ENCODE measurements at regions not wholly inside any gene's neighbourhood (a gene's known extent, or its start where the extent isn't known, plus 50 kb on each side); places are given as distances from the start of the nearest gene placed in this dataset.

DNA sequence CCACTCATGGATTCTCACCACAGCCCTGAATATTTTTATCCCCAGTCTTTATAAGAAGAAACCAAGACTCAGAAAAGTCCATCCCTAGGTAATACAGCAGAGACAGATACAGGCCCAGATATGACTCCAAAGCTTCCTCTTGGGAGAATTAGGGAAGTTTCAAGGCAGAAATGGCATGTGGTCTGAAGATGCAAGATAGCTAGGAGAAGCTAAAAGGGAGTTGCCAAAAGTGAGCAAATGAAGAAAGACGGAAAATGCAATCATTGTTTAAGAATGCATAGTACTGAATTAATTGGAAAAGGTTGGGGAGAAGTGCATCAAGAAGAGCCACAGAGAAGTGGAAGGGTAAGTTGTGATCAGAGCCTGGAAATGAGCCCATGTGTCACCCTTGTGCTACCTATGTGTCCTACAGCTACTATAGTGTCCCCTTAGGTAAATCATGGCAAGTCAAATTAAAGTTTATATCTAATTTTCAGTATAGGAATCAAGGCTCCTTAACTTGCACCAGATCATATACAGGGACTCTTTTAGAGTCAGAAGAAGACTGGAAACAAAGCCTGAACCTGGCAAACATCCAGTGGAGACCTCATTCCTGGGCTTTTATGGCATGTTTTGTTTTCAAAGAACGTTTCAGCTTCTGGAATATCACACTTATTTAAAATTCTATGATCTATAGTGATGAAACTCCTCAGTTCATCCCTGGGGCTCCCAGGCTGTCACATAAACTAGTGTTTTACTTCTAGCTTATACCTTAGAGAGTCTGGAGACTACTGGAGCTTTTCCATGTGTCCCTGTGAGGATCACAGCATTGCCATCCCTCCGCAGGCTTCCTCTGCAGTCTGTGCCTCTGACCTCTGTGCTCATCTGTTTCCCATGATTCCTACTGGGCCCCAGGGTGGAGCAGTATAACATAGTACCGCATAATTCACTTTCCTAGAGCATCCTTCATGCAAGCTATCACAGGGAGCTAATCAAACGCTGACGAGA lies 189.0 kb upstream of the CDKN3 start:
- DNase-seq (ENCODE audit: low read depth in 2 of 3, low spot score in 2 of 3) = no peak

GRCh38 chr14:54208751-54209150 lies 188.1 kb upstream of the CDKN3 start:
- DNase-seq (ENCODE audit: low read depth in 2 of 3, low spot score in 2 of 3) = no peak

GRCh38 chr14:54209511-54210250 lies 187.1 kb upstream of the CDKN3 start:
- DNase-seq (ENCODE audit: low read depth in 2 of 3, low spot score in 2 of 3) = no peak

- no peak for DNase-seq (ENCODE audit: low read depth in 2 of 3, low spot score in 2 of 3)
Measured at GRCh38 chr14:54211551-54212308, 185.1 kb upstream of the CDKN3 start.

GRCh38 chr14:54213536-54213935 lies 183.3 kb upstream of the CDKN3 start:
- DNase-seq (ENCODE audit: low read depth in 2 of 3, low spot score in 2 of 3) = no peak

- DNase-seq (ENCODE audit: low read depth in 2 of 3, low spot score in 2 of 3) = no peak
Measured at GRCh38 chr14:54216827-54217226, 180.0 kb upstream of the CDKN3 start.

DNA sequence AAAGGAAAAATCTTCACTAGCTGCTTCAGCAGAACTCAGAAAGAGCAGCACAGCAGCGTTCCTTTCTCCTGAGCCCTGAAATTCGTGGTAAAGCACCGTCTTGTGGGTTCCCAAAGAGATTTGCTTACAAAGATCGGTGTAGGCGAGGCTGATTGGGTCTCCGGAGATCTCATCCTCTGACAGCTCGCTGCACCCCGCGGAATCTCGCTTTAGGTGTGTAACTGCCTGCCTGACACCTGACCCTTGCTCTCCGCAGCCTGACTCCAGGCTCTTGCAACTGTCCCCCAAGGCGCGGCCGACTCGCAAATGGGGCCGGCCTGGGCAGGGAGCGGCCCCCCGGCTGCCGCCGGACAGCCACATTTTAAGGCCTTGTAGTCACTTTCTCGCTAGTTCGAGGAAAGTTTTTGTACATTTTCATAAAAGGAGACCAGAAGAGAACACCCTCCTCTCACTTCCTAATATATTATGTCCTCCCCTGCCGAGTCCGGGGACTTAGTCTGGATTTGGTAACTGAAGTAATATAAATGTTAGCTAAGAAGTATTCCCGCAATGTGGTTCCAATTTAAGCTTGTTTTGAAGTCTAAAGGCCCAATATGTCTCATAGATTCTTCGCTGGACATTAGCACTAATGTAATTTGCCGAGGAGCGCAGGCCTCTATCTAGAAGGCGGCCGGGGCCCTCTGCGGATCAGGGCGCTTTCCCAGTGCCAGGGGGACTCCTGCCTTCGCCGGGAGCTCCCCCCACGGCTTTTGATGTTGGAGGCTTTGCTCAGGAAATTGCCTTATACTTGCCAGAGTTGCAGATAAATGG lies 177.3 kb upstream of the CDKN3 start:
- DNase-seq (ENCODE audit: low read depth in 2 of 3, low spot score in 2 of 3) = no peak

DNA sequence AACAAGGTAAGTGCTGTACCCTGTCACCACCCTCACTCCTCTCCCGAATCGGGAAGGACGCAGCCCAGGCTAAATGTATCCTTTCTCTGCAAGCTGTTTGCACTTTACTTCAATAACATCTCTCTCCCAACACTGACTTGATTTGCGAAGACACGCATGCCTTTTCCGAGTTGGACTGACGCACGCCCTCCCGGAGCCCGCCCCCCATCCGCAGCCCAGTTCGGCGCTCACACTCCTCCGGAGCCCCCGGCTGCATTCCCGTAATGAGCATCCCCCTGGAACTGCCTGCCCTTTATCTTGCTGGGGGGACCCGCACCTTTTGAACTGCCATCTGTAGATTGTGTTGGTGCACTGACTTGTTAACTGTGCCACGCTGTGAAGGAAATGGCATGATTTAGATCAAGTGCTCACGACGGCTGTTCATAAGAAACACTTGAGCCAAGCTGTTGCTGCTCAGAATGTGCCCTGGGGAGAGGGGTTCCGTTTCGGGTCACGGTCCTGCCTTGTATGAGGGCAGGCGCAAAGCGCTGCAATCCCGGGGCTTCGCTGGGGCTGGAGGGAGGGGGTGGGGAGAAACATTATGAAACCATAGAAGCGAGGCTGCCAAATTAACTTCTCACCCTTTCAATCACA lies 176.6 kb upstream of the CDKN3 start:
- DNase-seq (ENCODE audit: low read depth in 2 of 3, low spot score in 2 of 3) = no peak

DNA sequence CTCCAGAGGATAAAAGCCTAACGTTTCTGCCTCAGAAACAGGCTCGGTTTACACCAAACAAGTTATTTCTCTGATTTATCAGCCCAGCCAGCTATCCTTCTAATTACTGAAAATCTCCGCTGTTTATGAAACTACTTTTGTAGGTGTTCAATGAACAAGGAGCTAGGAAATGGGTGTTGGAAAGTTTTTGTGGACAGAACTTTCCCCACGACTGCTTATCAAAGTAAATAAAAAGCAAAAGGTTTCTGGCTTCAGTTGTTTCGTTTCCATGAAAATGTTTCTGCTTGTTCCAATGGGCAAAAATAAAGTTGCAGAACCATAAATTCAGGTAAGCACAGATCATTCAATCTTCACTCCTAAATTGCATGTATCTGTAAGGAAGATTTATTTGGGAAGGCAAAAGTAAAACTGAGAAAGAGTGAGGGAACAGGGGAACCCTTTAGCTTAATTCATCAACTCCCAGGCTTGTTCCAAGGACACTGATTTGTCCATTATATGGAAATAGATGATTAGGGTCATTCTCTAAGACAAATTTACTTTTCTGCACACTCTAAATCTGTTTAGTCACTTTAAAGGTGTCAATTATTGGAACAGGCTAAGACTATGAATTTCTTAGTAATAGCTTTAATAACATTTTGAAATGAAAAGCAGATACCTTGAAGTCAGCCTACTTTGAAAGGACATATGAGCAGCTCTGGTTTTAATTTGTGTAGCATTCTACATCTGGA lies 175.9 kb upstream of the CDKN3 start:
- DNase-seq (ENCODE audit: low read depth in 2 of 3, low spot score in 2 of 3) = no peak

- no peak for DNase-seq (ENCODE audit: low read depth in 2 of 3, low spot score in 2 of 3)
Measured at GRCh38 chr14:54221432-54221803, 175.4 kb upstream of the CDKN3 start.

DNA sequence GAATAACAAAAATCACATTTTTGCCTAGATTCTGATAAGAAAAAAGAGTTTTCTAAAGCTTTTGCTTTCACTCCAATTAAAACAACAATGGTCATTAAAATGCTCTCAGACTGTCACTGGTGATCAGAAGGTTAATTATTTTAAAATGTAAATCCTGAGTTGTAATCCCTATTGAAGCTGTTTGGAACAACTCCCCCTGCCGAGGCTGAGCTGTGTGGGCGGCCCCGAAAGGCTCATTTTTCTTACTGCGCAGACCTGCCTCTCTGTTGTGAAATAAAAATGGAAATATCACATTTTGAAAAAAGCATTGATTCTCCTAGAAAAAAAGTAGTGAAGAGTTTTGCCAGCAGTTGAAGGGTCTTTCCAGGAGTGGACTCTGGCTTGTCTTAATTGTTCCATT lies 174.8 kb upstream of the CDKN3 start:
- DNase-seq (ENCODE audit: low read depth in 2 of 3, low spot score in 2 of 3) = no peak

- no peak for DNase-seq (ENCODE audit: low read depth in 2 of 3, low spot score in 2 of 3)
Measured at GRCh38 chr14:54223831-54224402, 172.9 kb upstream of the CDKN3 start.

DNA sequence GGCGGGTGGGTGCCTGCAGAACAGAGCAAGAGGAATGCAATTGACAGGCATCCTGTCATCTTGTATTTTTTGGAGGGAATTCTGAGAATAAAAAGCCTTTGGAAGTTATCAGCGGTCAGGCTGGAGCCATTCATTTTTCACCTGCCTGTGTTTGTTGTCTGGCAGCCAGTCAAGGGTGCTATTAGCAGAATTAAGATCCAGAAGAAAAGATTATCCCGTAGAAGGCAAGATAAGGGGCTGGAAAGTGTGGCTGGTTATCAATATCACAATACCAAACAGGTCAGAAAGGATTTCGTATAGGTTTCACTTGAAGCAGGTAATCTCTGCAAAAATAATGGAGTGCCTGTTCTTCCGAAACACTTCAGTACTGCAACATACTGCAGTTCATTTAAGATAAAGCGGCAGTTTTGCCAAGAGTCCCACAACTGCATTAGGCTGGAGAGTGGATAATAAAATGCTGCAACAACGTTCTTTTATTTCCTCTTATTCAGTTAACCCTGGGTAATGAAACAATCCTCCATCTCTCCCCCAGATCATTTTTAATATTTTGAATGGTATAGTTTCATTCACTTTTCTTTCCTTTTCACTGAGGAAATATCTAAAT lies 171.2 kb upstream of the CDKN3 start:
- DNase-seq (ENCODE audit: low read depth in 2 of 3, low spot score in 2 of 3) = no peak

GRCh38 chr14:54226103-54226502 lies 170.7 kb upstream of the CDKN3 start:
- DNase-seq (ENCODE audit: low read depth in 2 of 3, low spot score in 2 of 3) = no peak

GRCh38 chr14:54226558-54226957 lies 170.2 kb upstream of the CDKN3 start:
- DNase-seq (ENCODE audit: low read depth in 2 of 3, low spot score in 2 of 3) = no peak

- DNase-seq (ENCODE audit: low read depth in 2 of 3, low spot score in 2 of 3) = no peak
Measured at GRCh38 chr14:54229136-54229535, 167.7 kb upstream of the CDKN3 start.

DNA sequence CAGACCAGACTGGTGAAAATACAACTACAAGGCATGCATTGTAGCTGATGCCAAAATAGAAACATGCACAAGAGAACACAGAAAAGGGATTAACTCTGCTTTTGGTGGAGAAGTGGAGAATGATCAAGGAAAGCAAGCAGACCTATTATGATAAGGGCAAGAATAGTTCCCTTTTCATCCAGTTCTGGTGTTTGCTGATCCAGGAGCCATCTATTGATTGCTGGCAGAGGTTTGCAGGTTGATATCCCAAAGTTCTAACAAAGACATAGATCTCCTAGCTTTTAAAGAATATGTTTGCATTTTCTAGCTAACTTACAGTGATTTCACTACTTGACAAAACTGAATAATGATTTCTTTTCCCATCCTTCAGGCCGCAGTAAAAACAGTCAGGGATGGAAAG lies 166.2 kb upstream of the CDKN3 start:
- DNase-seq (ENCODE audit: low read depth in 2 of 3, low spot score in 2 of 3) = no peak

DNA sequence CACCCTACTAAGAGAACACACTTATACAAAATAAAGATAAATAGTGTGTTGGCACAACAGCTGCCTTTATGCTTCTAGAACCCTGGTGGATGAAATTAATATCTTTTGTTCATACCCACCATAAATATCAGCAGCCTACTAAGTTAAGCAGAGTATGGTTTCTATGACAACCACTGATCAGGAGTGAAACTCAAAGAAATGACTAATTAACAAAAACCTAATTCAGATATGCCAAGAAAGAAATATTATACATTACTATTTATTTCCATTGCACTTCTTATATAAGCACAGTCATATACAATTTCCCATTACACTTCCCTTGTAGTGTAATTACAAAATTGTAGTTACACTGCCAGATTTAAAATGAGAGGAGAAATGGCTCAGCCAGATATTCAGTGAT lies 164.1 kb upstream of the CDKN3 start:
- DNase-seq (ENCODE audit: low read depth in 2 of 3, low spot score in 2 of 3) = no peak

- no peak for DNase-seq (ENCODE audit: low read depth in 2 of 3, low spot score in 2 of 3)
Measured at GRCh38 chr14:54241517-54241916, 155.3 kb upstream of the CDKN3 start.

Measured in activated CD8-positive, alpha-beta memory T cell treated with anti-CD3 and anti-CD28 coated beads for 48 hours (primary cell).